ENCODE measurements at regions not wholly inside any gene's neighbourhood (a gene's known extent, or its start where the extent isn't known, plus 50 kb on each side); places are given as distances from the start of the nearest gene placed in this dataset.

GRCh38 chr6:122026582-122027369 is 372.7 kb upstream of the HSF2 start:
- no peak overlapping the region for H3K4me3 Mint-ChIP-seq
- H3K4me1 Mint-ChIP-seq, result no peaks in the 10 kb centered on the region
- no peaks in the 10 kb centered on the region for H3K4me1 ChIP-seq (ENCODE audit: control insufficient read depth, insufficient read depth, low read length, poor library complexity, severe bottlenecking)
- no peak overlapping the region for H3K27ac Mint-ChIP-seq
- no peaks in the 10 kb centered on the region for H3K36me3 Mint-ChIP-seq
- H3K27me3 Mint-ChIP-seq, result no peaks in the 10 kb centered on the region
- H3K9me3 ChIP-seq (ENCODE audit: control insufficient read depth in 2 of 2, low read length in 2 of 2), result no peaks in the 10 kb centered on the region
- H3K27ac ChIP-seq (ENCODE audit: insufficient read depth, low read length, poor library complexity, severe bottlenecking), result no peak overlapping the region
- ATAC-seq (ENCODE audit: low read depth in 2 of 2), result no peak
- no peak overlapping the region for H3K4me3 ChIP-seq (ENCODE audit: low read depth, low read length)
- H3K27me3 ChIP-seq (ENCODE audit: control insufficient read depth, insufficient read depth, low read length), result no peaks in the 10 kb centered on the region
- no peak for DNase-seq
- no peaks in the 10 kb centered on the region for H3K9me3 Mint-ChIP-seq
- no peaks in the 10 kb centered on the region for H3K36me3 ChIP-seq (ENCODE audit: control insufficient read depth, insufficient read depth, low read length)

GRCh38 chr6:122028933-122029522 is 370.4 kb upstream of the HSF2 start:
- no peak for DNase-seq

GRCh38 chr6:122033564-122034181 is 365.8 kb upstream of the HSF2 start:
- peak in 1 of 3 donors; percentile 16 for DNase-seq

More at GRCh38 chr6:122028933-122029522, 370.4 kb upstream of the HSF2 start:
- Mint-ChIP-seq H3K36me3 (no peaks in the 10 kb centered on the region), H3K9me3 (no peaks in the 10 kb centered on the region), H3K27ac (no peak overlapping the region), H3K4me1 (no peaks in the 10 kb centered on the region), H3K4me3 (no peak overlapping the region), H3K27me3 (no peaks in the 10 kb centered on the region)
- ATAC-seq (ENCODE audit: low read depth in 2 of 2), result no peak
- no peak overlapping the region for H3K27ac ChIP-seq (ENCODE audit: insufficient read depth, low read length, poor library complexity, severe bottlenecking)
- H3K4me1 ChIP-seq (ENCODE audit: control insufficient read depth, insufficient read depth, low read length, poor library complexity, severe bottlenecking), result no peaks in the 10 kb centered on the region
- no peaks in the 10 kb centered on the region for H3K36me3 ChIP-seq (ENCODE audit: control insufficient read depth, insufficient read depth, low read length)
- H3K27me3 ChIP-seq (ENCODE audit: control insufficient read depth, insufficient read depth, low read length), result no peaks in the 10 kb centered on the region
- H3K4me3 ChIP-seq (ENCODE audit: low read depth, low read length), result no peak overlapping the region
- H3K9me3 ChIP-seq (ENCODE audit: control insufficient read depth in 2 of 2, low read length in 2 of 2), result no peaks in the 10 kb centered on the region

GRCh38 chr6:122035173-122035572 is 364.3 kb upstream of the HSF2 start:
- H3K27ac Mint-ChIP-seq, result no peak overlapping the region
- no peaks in the 10 kb centered on the region for H3K9me3 ChIP-seq (ENCODE audit: control insufficient read depth in 2 of 2, low read length in 2 of 2)
- ATAC-seq (ENCODE audit: low read depth in 2 of 2) (no peak), DNase-seq (no peak)
- no peaks in the 10 kb centered on the region for H3K36me3 Mint-ChIP-seq
- no peaks in the 10 kb centered on the region for H3K4me1 Mint-ChIP-seq
- no peak overlapping the region for H3K27ac ChIP-seq (ENCODE audit: insufficient read depth, low read length, poor library complexity, severe bottlenecking)
- H3K36me3 ChIP-seq (ENCODE audit: control insufficient read depth, insufficient read depth, low read length), result no peaks in the 10 kb centered on the region
- no peak overlapping the region for H3K4me3 ChIP-seq (ENCODE audit: low read depth, low read length)
- no peaks in the 10 kb centered on the region for H3K4me1 ChIP-seq (ENCODE audit: control insufficient read depth, insufficient read depth, low read length, poor library complexity, severe bottlenecking)
- H3K27me3 ChIP-seq (ENCODE audit: control insufficient read depth, insufficient read depth, low read length), result no peaks in the 10 kb centered on the region
- H3K4me3 Mint-ChIP-seq, result no peak overlapping the region
- no peaks in the 10 kb centered on the region for H3K27me3 Mint-ChIP-seq
- peaks cover 0 to 3% (median 0%) of the 10 kb centered on the region in 7 donors for H3K9me3 Mint-ChIP-seq

More at GRCh38 chr6:122033564-122034181, 365.8 kb upstream of the HSF2 start:
- H3K36me3 Mint-ChIP-seq, result no peaks in the 10 kb centered on the region
- no peak overlapping the region for H3K4me3 Mint-ChIP-seq
- no peaks in the 10 kb centered on the region for H3K4me1 Mint-ChIP-seq
- Histone ChIP-seq H3K4me1 (ENCODE audit: control insufficient read depth, insufficient read depth, low read length, poor library complexity, severe bottlenecking) (no peaks in the 10 kb centered on the region), H3K36me3 (ENCODE audit: control insufficient read depth, insufficient read depth, low read length) (no peaks in the 10 kb centered on the region), H3K27ac (ENCODE audit: insufficient read depth, low read length, poor library complexity, severe bottlenecking) (no peak overlapping the region), H3K27me3 (ENCODE audit: control insufficient read depth, insufficient read depth, low read length) (no peaks in the 10 kb centered on the region), H3K9me3 (ENCODE audit: control insufficient read depth in 2 of 2, low read length in 2 of 2) (no peaks in the 10 kb centered on the region), H3K4me3 (ENCODE audit: low read depth, low read length) (no peak overlapping the region)
- ATAC-seq (ENCODE audit: low read depth in 2 of 2), result no peak
- no peak overlapping the region for H3K27ac Mint-ChIP-seq
- peaks cover 0 to 3% (median 0%) of the 10 kb centered on the region in 7 donors for H3K9me3 Mint-ChIP-seq
- H3K27me3 Mint-ChIP-seq, result no peaks in the 10 kb centered on the region

GRCh38 chr6:122040261-122040660 is 359.2 kb upstream of the HSF2 start:
- no peaks in the 10 kb centered on the region for H3K27me3 Mint-ChIP-seq

GRCh38 chr6:122042380-122042779 is 357.1 kb upstream of the HSF2 start:
- DNase-seq, result no peak
- Histone ChIP-seq H3K36me3 (ENCODE audit: control insufficient read depth, insufficient read depth, low read length) (no peaks in the 10 kb centered on the region), H3K9me3 (ENCODE audit: control insufficient read depth in 2 of 2, low read length in 2 of 2) (no peaks in the 10 kb centered on the region), H3K27me3 (ENCODE audit: control insufficient read depth, insufficient read depth, low read length) (no peaks in the 10 kb centered on the region), H3K4me3 (ENCODE audit: low read depth, low read length) (no peak overlapping the region), H3K4me1 (ENCODE audit: control insufficient read depth, insufficient read depth, low read length, poor library complexity, severe bottlenecking) (no peaks in the 10 kb centered on the region), H3K27ac (ENCODE audit: insufficient read depth, low read length, poor library complexity, severe bottlenecking) (no peak overlapping the region)
- Mint-ChIP-seq H3K36me3 (no peaks in the 10 kb centered on the region), H3K27me3 (no peaks in the 10 kb centered on the region), H3K9me3 (peaks cover 0 to 3% (median 0%) of the 10 kb centered on the region in 7 donors), H3K4me3 (no peak overlapping the region), H3K4me1 (no peaks in the 10 kb centered on the region), H3K27ac (no peak overlapping the region)
- ATAC-seq (ENCODE audit: low read depth in 2 of 2), result no peak

More at GRCh38 chr6:122040261-122040660, 359.2 kb upstream of the HSF2 start:
- no peaks in the 10 kb centered on the region for H3K36me3 Mint-ChIP-seq
- no peak overlapping the region for H3K27ac Mint-ChIP-seq
- no peaks in the 10 kb centered on the region for H3K27me3 ChIP-seq (ENCODE audit: control insufficient read depth, insufficient read depth, low read length)
- H3K9me3 Mint-ChIP-seq, result peaks cover 0 to 4% (median 0%) of the 10 kb centered on the region in 7 donors
- no peak overlapping the region for H3K4me3 ChIP-seq (ENCODE audit: low read depth, low read length)
- no peak overlapping the region for H3K4me3 Mint-ChIP-seq
- H3K4me1 ChIP-seq (ENCODE audit: control insufficient read depth, insufficient read depth, low read length, poor library complexity, severe bottlenecking), result no peaks in the 10 kb centered on the region
- no peaks in the 10 kb centered on the region for H3K4me1 Mint-ChIP-seq
- no peaks in the 10 kb centered on the region for H3K36me3 ChIP-seq (ENCODE audit: control insufficient read depth, insufficient read depth, low read length)
- ATAC-seq (ENCODE audit: low read depth in 2 of 2), result no peak
- no peak for DNase-seq
- H3K27ac ChIP-seq (ENCODE audit: insufficient read depth, low read length, poor library complexity, severe bottlenecking), result no peak overlapping the region
- H3K9me3 ChIP-seq (ENCODE audit: control insufficient read depth in 2 of 2, low read length in 2 of 2), result no peaks in the 10 kb centered on the region

GRCh38 chr6:122042960-122043735 is 356.3 kb upstream of the HSF2 start:
- Mint-ChIP-seq H3K4me3 (no peak overlapping the region), H3K27me3 (no peaks in the 10 kb centered on the region), H3K36me3 (no peaks in the 10 kb centered on the region), H3K4me1 (no peaks in the 10 kb centered on the region), H3K9me3 (peaks cover 0 to 3% (median 0%) of the 10 kb centered on the region in 7 donors), H3K27ac (no peak overlapping the region)
- ATAC-seq (ENCODE audit: low read depth in 2 of 2) (no peak), DNase-seq (no peak)
- Histone ChIP-seq H3K9me3 (ENCODE audit: control insufficient read depth in 2 of 2, low read length in 2 of 2) (no peaks in the 10 kb centered on the region), H3K27ac (ENCODE audit: insufficient read depth, low read length, poor library complexity, severe bottlenecking) (no peak overlapping the region), H3K27me3 (ENCODE audit: control insufficient read depth, insufficient read depth, low read length) (no peaks in the 10 kb centered on the region), H3K4me3 (ENCODE audit: low read depth, low read length) (no peak overlapping the region), H3K36me3 (ENCODE audit: control insufficient read depth, insufficient read depth, low read length) (no peaks in the 10 kb centered on the region), H3K4me1 (ENCODE audit: control insufficient read depth, insufficient read depth, low read length, poor library complexity, severe bottlenecking) (no peaks in the 10 kb centered on the region)

Measured in CD4-positive, CD25-positive, alpha-beta regulatory T cell (primary cell).